Upper lobe of right lung (tissue), 1 donor: ENCODE measurements at regions not wholly inside any gene's neighbourhood (a gene's known extent, or its start where the extent isn't known, plus 50 kb on each side); places are given as distances from the start of the nearest gene placed in this dataset.

ENCODE experiments used
- ATAC-seq: fragments of 200-7000 bp; cut with Tn5 transposase; one replicate; pipeline ENCODE4 v1.9.1; 2020; ENCODE audit warnings: mild to moderate bottlenecking, moderate library complexity
- DNase-seq: peaks from one replicate; pipeline ENCODE4 v3.0.0-alpha.2; 2020
- H3K27ac ChIP-seq: fragments of 200-600 bp; one replicate; pipeline ENCODE4 v1.8.0; 2022
- H3K27me3 ChIP-seq: fragments of 200-600 bp; one replicate; pipeline ENCODE4 v1.8.0; 2022; ENCODE audit warnings: mild to moderate bottlenecking
- H3K36me3 ChIP-seq: fragments of 200-600 bp; one replicate; pipeline ENCODE4 v1.8.0; 2022
- H3K4me1 ChIP-seq: fragments of 200-600 bp; one replicate; pipeline ENCODE4 v1.8.0; 2022
- H3K4me3 ChIP-seq: fragments of 200-600 bp; one replicate; pipeline ENCODE4 v1.8.0; 2022; ENCODE audit warnings: mild to moderate bottlenecking
- H3K9me3 ChIP-seq: fragments of 200-600 bp; one replicate; pipeline ENCODE4 v1.8.0; 2022
- CTCF ChIP-seq: fragments of 200-600 bp; IDR thresholded peaks from one replicate; pipeline ENCODE4 v1.8.0; 2022; ENCODE audit warnings: antibody characterized with exemption
- intact Hi-C: fragments of 100-400 bp; cut with DNase I; formaldehyde crosslinking; loops from one replicate; pipeline ENCODE4 v1.11.0; 2022
- donor health status: DM: no; HTN: yes; CAD: no; lungs with severe emphysema.

- Histone ChIP-seq H3K27ac (no peak overlapping the region), H3K4me3 (no peak overlapping the region), H3K4me1 (no peaks in the 10 kb centered on the region), H3K27me3 (no peaks in the 10 kb centered on the region), H3K36me3 (no peaks in the 10 kb centered on the region), H3K9me3 (no peaks in the 10 kb centered on the region)
- no peak for ATAC-seq
- intact Hi-C loops, result no loop called here
- DNase-seq, result no peak
- TF ChIP-seq CTCF, result no peak
Measured at GRCh38 chr14:22264759-22265158, 324.3 kb downstream of the DAD1 start.

- Histone ChIP-seq H3K4me3 (no peak overlapping the region), H3K36me3 (no peaks in the 10 kb centered on the region), H3K27ac (no peak overlapping the region), H3K9me3 (no peaks in the 10 kb centered on the region), H3K27me3 (no peaks in the 10 kb centered on the region), H3K4me1 (no peaks in the 10 kb centered on the region)
- DNase-seq, result no peak
- TF ChIP-seq CTCF, result no peak
- intact Hi-C loops, result no loop called here
- ATAC-seq, result peak; percentile 51
Measured at GRCh38 chr14:22263961-22264360, 325.1 kb downstream of the DAD1 start.

DNA sequence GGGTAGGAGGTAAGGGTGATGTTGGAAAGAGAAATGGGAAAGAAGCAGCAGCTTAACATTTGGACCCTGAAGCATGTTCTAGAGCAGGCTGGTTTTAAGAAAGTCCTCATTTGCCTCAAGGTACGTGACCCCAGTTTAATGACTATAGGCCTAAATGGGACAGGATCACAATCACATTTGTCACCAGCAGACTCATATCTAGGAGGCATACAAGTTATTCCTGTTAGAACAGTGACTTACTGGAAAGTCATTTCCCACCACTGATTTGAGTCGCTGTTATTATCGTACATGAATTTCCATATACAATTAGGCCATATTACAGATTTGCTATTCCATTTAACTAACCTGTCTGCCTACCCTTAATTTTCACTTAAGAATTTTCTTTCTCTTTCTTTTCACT is 326.1 kb downstream of the DAD1 start:
- Histone ChIP-seq H3K27ac (no peak overlapping the region), H3K4me3 (no peak overlapping the region), H3K4me1 (no peaks in the 10 kb centered on the region), H3K9me3 (no peaks in the 10 kb centered on the region), H3K36me3 (no peaks in the 10 kb centered on the region), H3K27me3 (no peaks in the 10 kb centered on the region)
- TF ChIP-seq CTCF, result no peak
- intact Hi-C loops, result no loop called here
- ATAC-seq (no peak), DNase-seq (no peak)

- DNase-seq (no peak), ATAC-seq (no peak)
- no peaks in the 10 kb centered on the region for H3K9me3 ChIP-seq
- H3K4me3 ChIP-seq, result no peak overlapping the region
- H3K36me3 ChIP-seq, result no peaks in the 10 kb centered on the region
- intact Hi-C loops, result no loop called here
- no peaks in the 10 kb centered on the region for H3K4me1 ChIP-seq
- H3K27me3 ChIP-seq, result no peaks in the 10 kb centered on the region
- no peak for TF ChIP-seq CTCF
- no peak overlapping the region for H3K27ac ChIP-seq
Measured at GRCh38 chr14:22255017-22255950, 333.7 kb downstream of the DAD1 start.

- Histone ChIP-seq H3K4me1 (no peaks in the 10 kb centered on the region), H3K36me3 (no peaks in the 10 kb centered on the region), H3K9me3 (no peaks in the 10 kb centered on the region), H3K27ac (peak overlapping the region; percentile 25), H3K27me3 (no peaks in the 10 kb centered on the region), H3K4me3 (no peak overlapping the region)
- peak; percentile 85 for ATAC-seq
- intact Hi-C loops, result no loop called here
- TF ChIP-seq CTCF, result no peak
- DNase-seq, result no peak
Measured at GRCh38 chr14:22252686-22253085, 336.3 kb downstream of the DAD1 start.
